Uterus (tissue), 3 donors: ENCODE measurements at regions not wholly inside any gene's neighbourhood (a gene's known extent, or its start where the extent isn't known, plus 50 kb on each side); places are given as distances from the start of the nearest gene placed in this dataset.

Experiments used
- DNase-seq, 2 donors: peaks; one replicate each; pipeline ENCODE4 v3.0.0-alpha.2; 2019 to 2020
- H3K27ac ChIP-seq, 2 donors: fragments of 200-600 bp; sonication (generic); 1 replicate in 1 of 2; 2 replicates in 1 of 2; pipeline ENCODE4 v1.5.1; 2016 to 2018
- H3K27me3 ChIP-seq, 2 donors: fragments of 200-600 bp; sonication (generic); one replicate each; pipeline ENCODE4 v1.5.1; 2018 to 2019; ENCODE audit warnings: control low read depth in 1 of 2
- H3K36me3 ChIP-seq, 2 donors: fragments of 200-600 bp; sonication (generic); one replicate each; pipeline ENCODE4 v1.5.1; 2019; ENCODE audit warnings: control low read depth in 1 of 2
- H3K4me1 ChIP-seq, 2 donors: fragments of 200-600 bp; sonication (generic); one replicate each; pipeline ENCODE4 v1.5.1; 2018 to 2019; ENCODE audit warnings: control low read depth in 1 of 2
- H3K4me3 ChIP-seq, 2 donors: fragments of 200-600 bp; sonication (generic); 1 replicate in 1 of 2; 2 replicates in 1 of 2; pipeline ENCODE4 v1.5.1; 2018 to 2019; ENCODE audit warnings: mild to moderate bottlenecking in 1 of 2
- H3K9me3 ChIP-seq, 2 donors: fragments of 200-600 bp; sonication (generic); one replicate each; pipeline ENCODE4 v1.5.1; 2019; ENCODE audit warnings: control low read depth in 1 of 2
- POLR2A ChIP-seq, 2 donors: fragments of 450-650 bp; IDR thresholded peaks; one replicate each; pipeline ENCODE4 v1.6.1; 2016; ENCODE audit warnings: antibody characterized with exemption in 2 of 2, mild to moderate bottlenecking in 1 of 2, moderate library complexity in 1 of 2
- intact Hi-C: fragments of 100-400 bp; cut with DNase I; formaldehyde crosslinking; loops from one replicate; pipeline ENCODE4 v1.15.1; 2023; ENCODE audit warnings: low total_unique reads
- TF ChIP-seq, protein P1 (sequence below), 4 experiments: fragments of 200-600 bp in 2 of 4; fragments of 450-650 bp in 2 of 4; sonication (generic) in 2 of 4; IDR thresholded peaks; one replicate each; pipeline ENCODE4 v1.5.1; 2016 to 2019; ENCODE audit warnings: antibody characterized with exemption in 4 of 4, mild to moderate bottlenecking in 2 of 4, moderate library complexity in 1 of 4
- donor health status: DM: yes; HTN: yes; CAD: no.

DNA sequence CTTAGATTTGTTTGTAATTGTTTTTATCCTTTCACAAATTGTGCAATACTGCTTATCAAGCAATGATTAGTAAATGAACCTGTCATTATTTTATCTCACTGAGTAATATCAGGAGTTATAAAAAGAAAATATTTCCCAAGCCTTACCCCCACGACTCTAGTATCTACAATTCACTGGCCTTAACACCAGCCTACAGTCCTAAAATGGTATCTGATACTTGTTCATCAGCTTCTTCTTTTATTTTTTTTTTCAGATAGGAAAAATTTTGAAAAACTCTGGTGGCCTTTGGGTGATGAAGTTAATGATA, 160.8 kb upstream of the FOXA2 start:
- DNase-seq, result no peak
- intact Hi-C loops, result no loop called here
- Histone ChIP-seq H3K27me3 (no peaks in the 10 kb centered on the region), H3K4me3 (no peak overlapping the region), H3K27ac (no peak overlapping the region), H3K4me1 (no peaks in the 10 kb centered on the region), H3K36me3 (no peaks in the 10 kb centered on the region), H3K9me3 (no peaks in the 10 kb centered on the region)
- no peak for TF ChIP-seq POLR2A (IDR thresholded peaks at IDR 0.05)
- TF ChIP-seq, protein P1, sequence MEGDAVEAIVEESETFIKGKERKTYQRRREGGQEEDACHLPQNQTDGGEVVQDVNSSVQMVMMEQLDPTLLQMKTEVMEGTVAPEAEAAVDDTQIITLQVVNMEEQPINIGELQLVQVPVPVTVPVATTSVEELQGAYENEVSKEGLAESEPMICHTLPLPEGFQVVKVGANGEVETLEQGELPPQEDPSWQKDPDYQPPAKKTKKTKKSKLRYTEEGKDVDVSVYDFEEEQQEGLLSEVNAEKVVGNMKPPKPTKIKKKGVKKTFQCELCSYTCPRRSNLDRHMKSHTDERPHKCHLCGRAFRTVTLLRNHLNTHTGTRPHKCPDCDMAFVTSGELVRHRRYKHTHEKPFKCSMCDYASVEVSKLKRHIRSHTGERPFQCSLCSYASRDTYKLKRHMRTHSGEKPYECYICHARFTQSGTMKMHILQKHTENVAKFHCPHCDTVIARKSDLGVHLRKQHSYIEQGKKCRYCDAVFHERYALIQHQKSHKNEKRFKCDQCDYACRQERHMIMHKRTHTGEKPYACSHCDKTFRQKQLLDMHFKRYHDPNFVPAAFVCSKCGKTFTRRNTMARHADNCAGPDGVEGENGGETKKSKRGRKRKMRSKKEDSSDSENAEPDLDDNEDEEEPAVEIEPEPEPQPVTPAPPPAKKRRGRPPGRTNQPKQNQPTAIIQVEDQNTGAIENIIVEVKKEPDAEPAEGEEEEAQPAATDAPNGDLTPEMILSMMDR (IDR thresholded peaks at IDR 0.05), result no peak

DNA sequence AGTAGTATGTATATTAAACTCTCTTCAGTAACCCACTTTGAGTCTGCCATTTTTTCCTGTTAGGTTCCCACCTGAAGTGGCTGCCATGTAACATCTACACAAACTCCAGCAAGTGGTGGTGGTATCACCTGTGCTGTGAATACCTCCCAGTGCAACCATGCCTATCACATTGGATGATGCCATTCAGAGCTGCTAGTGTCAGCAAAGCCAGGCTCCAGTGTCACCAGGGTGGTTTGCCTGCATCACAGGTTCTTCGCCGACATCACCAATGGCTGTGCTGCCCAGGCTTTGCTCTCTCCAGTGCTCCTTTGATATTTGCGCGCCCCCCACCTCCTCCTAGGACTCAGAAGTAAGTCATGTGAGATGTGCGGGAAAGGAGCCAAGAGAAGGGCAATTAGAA, 162.6 kb upstream of the FOXA2 start:
- no peak for TF ChIP-seq POLR2A (IDR thresholded peaks at IDR 0.05)
- TF ChIP-seq, protein P1 (IDR thresholded peaks at IDR 0.05), result no peak
- intact Hi-C loops, result no loop called here

DNA sequence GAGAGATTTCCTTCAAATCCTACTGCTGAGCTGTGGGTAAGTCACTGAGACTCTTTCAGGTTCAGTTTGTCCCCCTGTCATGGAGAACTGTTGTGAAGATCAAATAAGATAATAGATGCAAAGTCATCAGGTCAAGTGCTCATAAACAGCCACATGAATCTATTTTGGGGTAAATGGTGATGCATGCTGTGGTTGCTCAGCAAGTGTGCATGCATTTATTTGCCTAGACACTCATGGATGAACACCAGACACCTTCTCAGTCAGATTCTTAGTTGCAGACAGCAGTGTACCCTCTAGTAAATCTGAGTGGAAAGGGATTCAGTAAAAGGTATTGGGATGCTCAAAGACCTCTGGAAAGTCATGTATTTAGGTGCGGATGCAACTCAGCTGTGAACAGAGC, 168.0 kb upstream of the FOXA2 start:
- TF ChIP-seq POLR2A (IDR thresholded peaks at IDR 0.05), result no peak
- TF ChIP-seq, protein P1 (IDR thresholded peaks at IDR 0.05), result no peak

More for the DNA sequence above, 162.6 kb upstream of the FOXA2 start:
- H3K9me3 ChIP-seq, result no peaks in the 10 kb centered on the region
- H3K4me3 ChIP-seq, result no peak overlapping the region
- H3K27me3 ChIP-seq, result no peaks in the 10 kb centered on the region
- no peaks in the 10 kb centered on the region for H3K4me1 ChIP-seq
- no peak overlapping the region for H3K27ac ChIP-seq
- no peaks in the 10 kb centered on the region for H3K36me3 ChIP-seq
- DNase-seq, result no peak

DNA sequence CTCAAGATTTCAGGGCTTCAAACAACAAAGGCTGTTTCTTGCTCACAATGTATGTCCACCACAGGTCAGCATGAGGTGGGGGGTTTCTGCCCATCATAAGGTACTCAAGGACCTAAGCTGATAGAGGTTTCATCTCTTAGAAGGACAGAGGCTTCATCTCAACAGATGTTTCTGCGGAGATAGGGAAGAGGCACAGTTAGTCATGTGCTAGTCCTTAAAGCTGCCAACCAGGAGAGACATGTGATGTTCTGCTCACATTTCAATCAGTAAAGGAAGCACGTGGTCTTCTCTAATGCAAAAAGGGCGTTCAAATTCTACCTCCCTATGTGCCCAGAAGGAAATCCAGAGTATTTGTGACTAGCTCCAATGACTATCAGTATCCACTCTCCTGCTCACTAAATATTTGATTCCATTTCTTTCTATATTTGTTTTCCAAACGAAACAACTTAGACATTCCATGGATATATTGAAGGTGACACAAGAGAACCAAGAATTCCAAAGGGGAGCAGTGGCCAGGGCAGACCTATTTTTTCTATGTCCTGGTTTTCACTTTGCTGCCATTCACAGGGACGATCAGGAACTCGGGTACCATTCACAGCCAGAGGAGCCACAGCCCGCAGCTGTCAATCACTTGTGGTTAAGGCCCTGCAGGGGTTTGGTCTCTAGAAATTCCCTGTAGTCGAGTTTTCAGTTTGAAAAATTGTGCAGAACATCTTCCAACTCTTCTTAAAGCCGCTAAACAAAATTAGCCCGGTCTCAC, 173.2 kb upstream of the FOXA2 start:
- intact Hi-C loops, result no loop called here
- DNase-seq, result no peak
- Histone ChIP-seq H3K27ac (no peak overlapping the region), H3K36me3 (no peaks in the 10 kb centered on the region), H3K4me3 (no peak overlapping the region), H3K4me1 (no peaks in the 10 kb centered on the region), H3K27me3 (no peaks in the 10 kb centered on the region), H3K9me3 (no peaks in the 10 kb centered on the region)
- TF ChIP-seq, protein P1 (IDR thresholded peaks at IDR 0.05), result no peak
- no peak for TF ChIP-seq POLR2A (IDR thresholded peaks at IDR 0.05)

More for the DNA sequence above, 168.0 kb upstream of the FOXA2 start:
- intact Hi-C loops, result no loop called here
- H3K4me3 ChIP-seq, result no peak overlapping the region
- no peak for DNase-seq
- H3K27ac ChIP-seq, result no peak overlapping the region
- no peaks in the 10 kb centered on the region for H3K36me3 ChIP-seq
- H3K4me1 ChIP-seq, result no peaks in the 10 kb centered on the region
- H3K27me3 ChIP-seq, result no peaks in the 10 kb centered on the region
- no peaks in the 10 kb centered on the region for H3K9me3 ChIP-seq

DNA sequence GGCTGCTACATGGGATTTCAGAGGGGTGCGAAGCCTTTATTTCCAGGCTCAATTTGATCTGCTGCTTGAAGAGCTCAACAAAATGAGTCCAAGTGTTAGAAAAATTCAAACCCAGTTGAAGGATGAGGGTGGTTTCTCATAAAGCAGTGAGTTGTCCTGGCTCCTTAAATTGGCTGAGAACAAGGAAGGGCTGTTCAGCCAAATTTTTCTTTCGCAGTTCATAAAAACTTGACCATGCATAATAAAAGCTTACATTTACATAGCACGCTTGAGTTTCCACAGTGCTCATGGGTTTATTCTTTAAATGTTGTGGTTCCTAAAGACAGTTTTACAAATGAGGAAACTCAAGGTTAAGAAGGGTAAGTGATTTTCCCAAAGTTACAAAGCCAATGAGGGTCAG, 174.4 kb upstream of the FOXA2 start:
- no peak for DNase-seq
- intact Hi-C loops, result no loop called here
- Histone ChIP-seq H3K9me3 (no peaks in the 10 kb centered on the region), H3K4me1 (no peaks in the 10 kb centered on the region), H3K36me3 (no peaks in the 10 kb centered on the region), H3K4me3 (no peak overlapping the region), H3K27me3 (no peaks in the 10 kb centered on the region), H3K27ac (no peak overlapping the region)
- TF ChIP-seq, protein P1 (IDR thresholded peaks at IDR 0.05), result no peak
- no peak for TF ChIP-seq POLR2A (IDR thresholded peaks at IDR 0.05)
